Coronary artery (tissue), 2 donors: ENCODE measurements at regions not wholly inside any gene's neighbourhood (a gene's known extent, or its start where the extent isn't known, plus 50 kb on each side); places are given as distances from the start of the nearest gene placed in this dataset.
A peak's percentile ranks its signal among the peaks of the same experiment; 100 is the strongest.

ENCODE experiments used
- DNase-seq: peaks from one replicate; pipeline ENCODE4 v3.0.0-alpha.2; 2017; ENCODE audit warnings: low spot score
- H3K27ac ChIP-seq, 2 donors: fragments of 200-600 bp; sonication (generic); one replicate each; pipeline ENCODE4 v1.5.1; 2016 to 2019
- H3K4me3 ChIP-seq: fragments of 200-600 bp; sonication (generic); 2 replicates; pipeline ENCODE4 v1.5.1; 2016; ENCODE audit warnings: mild to moderate bottlenecking, moderate library complexity
- TF ChIP-seq, protein P1 (sequence below): fragments of 200-600 bp; sonication (generic); IDR thresholded peaks from one replicate; pipeline ENCODE4 v1.5.1; 2019; ENCODE audit warnings: antibody characterized with exemption

DNA sequence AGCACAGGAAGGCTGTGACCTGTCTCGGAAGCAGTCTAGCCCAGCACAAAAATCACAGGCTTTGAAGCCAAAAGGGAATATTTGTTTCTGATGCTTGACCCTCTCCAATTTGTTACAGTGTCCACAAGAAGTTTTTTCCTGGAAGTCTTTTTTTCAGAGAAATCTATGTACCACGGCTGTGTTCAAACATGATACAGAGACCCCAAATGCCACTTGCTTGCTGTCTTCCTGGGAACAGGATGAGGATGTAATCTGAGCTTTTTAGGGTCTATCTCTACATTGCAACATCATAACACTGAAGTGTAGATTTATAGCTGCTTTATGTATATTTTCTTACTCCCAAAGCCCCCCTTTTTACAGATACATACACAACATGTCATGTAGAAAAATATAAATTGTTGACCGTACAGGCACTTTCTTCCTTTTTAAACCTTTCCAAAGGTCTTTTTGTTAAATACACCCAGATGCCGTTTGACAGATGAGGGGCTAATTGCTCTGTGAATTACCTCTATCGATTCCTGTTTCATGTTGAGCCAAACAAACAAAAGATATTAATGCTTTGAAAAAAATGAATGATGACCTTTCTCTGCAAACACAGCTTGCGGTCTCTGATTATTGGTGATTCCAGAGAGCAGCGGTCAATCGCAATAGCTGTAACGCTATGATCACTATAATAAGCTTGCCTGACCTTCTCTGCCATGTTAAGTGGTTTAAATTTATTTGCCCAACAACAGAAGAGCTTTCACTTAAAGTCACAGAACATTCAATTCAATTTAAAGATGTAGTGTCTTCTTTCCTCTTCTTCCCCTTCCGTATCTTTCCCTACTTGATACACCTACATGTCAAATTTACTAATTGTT is 875.9 kb upstream of the NR2F2 start:
- Histone ChIP-seq H3K4me3 (no peak overlapping the region), H3K27ac (no peak overlapping the region)
- no peak for DNase-seq
- TF ChIP-seq, protein P1, sequence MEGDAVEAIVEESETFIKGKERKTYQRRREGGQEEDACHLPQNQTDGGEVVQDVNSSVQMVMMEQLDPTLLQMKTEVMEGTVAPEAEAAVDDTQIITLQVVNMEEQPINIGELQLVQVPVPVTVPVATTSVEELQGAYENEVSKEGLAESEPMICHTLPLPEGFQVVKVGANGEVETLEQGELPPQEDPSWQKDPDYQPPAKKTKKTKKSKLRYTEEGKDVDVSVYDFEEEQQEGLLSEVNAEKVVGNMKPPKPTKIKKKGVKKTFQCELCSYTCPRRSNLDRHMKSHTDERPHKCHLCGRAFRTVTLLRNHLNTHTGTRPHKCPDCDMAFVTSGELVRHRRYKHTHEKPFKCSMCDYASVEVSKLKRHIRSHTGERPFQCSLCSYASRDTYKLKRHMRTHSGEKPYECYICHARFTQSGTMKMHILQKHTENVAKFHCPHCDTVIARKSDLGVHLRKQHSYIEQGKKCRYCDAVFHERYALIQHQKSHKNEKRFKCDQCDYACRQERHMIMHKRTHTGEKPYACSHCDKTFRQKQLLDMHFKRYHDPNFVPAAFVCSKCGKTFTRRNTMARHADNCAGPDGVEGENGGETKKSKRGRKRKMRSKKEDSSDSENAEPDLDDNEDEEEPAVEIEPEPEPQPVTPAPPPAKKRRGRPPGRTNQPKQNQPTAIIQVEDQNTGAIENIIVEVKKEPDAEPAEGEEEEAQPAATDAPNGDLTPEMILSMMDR = no peak

DNA sequence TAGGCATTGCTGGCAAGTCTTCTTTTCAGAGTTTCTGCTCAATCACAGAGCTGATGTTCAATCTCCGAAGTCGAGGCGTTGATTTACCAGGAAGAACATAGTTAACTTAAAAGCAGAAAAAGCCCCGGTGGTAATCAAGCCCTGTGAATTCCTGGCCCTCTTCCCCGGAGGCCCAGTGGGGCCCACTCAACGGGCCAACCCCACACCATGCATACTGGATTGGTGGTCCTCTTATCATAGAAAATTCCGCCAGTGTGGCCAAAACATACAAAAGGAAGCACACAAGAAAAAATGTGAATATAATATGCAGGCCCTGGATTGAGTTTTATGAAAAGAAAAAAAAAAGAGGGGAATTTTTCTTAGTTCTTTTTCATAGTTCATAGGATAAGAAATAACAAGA is 873.0 kb upstream of the NR2F2 start:
- Histone ChIP-seq H3K4me3 (no peak overlapping the region), H3K27ac (peak overlapping the region; percentile 53 to 64)
- no peak for DNase-seq
- TF ChIP-seq, protein P1 = no peak

DNA sequence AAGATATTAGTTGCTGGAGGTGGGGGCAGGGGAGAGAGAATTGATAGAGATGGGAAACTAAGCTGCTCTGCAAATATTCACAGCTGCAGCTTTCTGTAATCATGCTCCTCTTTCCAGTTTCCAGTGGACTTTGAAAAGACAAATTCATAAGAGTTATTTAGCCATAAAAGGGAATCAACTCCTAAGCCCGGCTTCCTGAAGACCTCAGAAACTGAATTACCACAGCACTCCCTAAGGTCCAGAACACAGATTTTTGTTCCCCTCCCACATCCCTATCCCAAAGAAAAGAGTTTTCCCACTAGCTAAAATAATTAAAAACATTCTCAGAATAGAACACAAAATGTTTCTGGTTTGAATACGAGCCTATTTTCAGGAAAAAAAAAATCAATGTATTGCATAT is 871.8 kb upstream of the NR2F2 start:
- DNase-seq = no peak
- H3K27ac ChIP-seq = peak overlapping the region in 1 of 2 donors; percentile 53
- no peak overlapping the region for H3K4me3 ChIP-seq
- TF ChIP-seq, protein P1 = no peak

DNA sequence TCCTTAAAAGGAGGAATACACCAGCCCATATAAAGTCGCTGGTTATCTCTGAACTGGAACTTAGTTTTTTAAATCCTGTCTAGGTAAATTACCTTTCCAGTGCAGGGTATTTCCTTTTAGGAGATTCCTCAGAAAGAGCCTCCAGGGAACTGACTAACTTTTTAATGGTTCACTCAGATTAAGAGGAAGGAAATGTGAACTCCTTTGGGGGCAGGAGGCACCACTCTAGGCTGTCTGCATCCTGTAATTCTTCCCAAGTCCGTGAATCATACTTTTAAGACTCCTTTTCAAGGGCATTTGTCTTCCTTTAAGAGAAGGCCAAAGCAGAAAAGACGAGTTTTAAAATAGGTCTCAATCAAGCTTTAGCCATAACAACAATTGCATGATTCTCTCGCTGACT is 871.2 kb upstream of the NR2F2 start:
- Histone ChIP-seq H3K27ac (peak overlapping the region in 1 of 2 donors; percentile 53), H3K4me3 (no peak overlapping the region)
- TF ChIP-seq, protein P1 = no peak
- no peak for DNase-seq

DNA sequence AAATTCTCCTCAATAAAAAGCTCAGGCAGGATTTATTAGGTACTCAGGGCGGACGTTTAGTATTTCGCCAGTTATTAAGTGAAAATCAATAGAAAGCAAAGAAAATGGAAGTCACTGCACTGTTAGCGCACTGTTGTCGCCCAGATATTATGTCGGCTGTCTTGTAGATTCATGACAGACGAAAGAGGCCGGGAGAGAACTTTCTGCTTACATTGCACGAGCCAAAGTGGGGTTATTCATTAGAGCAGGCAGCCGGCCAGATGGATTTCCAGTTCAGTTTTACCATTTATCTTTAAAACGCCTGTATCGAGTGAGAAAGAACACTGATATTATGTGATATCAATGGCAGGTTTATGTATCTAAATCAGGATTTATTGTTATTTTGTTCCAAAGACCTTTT is 866.0 kb upstream of the NR2F2 start:
- no peak overlapping the region for H3K4me3 ChIP-seq
- TF ChIP-seq, protein P1 = no peak
- peak overlapping the region; percentile 18 to 76 for H3K27ac ChIP-seq

DNA sequence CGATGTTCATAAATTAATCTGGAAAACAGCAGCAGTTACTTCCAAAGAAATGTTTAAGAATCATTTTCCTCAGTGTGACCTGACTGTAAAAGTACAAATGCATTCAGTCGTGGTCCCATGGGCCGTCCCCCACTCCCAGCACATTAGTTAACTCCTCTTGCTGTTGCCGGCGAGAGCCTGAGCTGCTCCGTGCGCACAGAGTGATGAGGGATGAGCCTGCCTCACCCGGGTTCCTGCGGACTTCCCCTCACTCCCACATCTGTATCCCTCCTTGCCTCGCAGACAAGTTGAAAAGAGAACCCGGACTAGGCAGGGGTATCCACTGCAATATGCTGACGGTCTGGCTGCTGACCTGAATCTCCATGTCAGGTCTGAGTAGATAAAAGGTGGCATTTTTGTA is 861.7 kb upstream of the NR2F2 start:
- peak overlapping the region in 1 of 2 donors; percentile 74 for H3K27ac ChIP-seq
- no peak for DNase-seq

More for the DNA sequence above, 866.0 kb upstream of the NR2F2 start:
- no peak for DNase-seq

More for the DNA sequence above, 861.7 kb upstream of the NR2F2 start:
- H3K4me3 ChIP-seq = peak overlapping the region; percentile 6
- TF ChIP-seq, protein P1 = no peak
